ENCODE measurements at regions not wholly inside any gene's neighbourhood (a gene's known extent, or its start where the extent isn't known, plus 50 kb on each side); places are given as distances from the start of the nearest gene placed in this dataset.

DNA sequence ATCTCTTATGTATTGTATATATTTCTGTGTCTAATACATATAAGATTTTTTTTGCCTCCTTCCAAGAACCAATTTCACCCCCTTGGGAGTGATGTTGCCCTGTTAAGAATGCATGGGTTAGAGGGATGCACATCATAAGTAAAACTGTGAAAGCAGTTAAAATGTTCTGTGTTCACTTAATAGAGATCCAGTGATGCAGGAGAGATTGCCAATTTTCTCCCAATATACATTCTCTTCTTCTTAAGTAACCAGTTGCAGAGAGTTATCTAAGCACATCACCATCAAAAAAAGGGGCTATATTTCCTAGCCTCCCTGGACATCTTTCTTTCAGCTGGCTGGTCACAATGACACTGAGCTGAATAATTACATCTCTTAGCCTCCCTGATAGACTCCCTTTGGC lies 307.0 kb downstream of the OSTF1 start:
- DNase-seq (ENCODE audit: low read depth): no peak
- TF ChIP-seq, protein P1, sequence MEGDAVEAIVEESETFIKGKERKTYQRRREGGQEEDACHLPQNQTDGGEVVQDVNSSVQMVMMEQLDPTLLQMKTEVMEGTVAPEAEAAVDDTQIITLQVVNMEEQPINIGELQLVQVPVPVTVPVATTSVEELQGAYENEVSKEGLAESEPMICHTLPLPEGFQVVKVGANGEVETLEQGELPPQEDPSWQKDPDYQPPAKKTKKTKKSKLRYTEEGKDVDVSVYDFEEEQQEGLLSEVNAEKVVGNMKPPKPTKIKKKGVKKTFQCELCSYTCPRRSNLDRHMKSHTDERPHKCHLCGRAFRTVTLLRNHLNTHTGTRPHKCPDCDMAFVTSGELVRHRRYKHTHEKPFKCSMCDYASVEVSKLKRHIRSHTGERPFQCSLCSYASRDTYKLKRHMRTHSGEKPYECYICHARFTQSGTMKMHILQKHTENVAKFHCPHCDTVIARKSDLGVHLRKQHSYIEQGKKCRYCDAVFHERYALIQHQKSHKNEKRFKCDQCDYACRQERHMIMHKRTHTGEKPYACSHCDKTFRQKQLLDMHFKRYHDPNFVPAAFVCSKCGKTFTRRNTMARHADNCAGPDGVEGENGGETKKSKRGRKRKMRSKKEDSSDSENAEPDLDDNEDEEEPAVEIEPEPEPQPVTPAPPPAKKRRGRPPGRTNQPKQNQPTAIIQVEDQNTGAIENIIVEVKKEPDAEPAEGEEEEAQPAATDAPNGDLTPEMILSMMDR (IDR thresholded peaks at IDR 0.05; ENCODE audit: insufficient read depth, low read length): no peak
- no peak overlapping the region for H3K4me3 ChIP-seq (ENCODE audit: low read depth, low read length)

DNA sequence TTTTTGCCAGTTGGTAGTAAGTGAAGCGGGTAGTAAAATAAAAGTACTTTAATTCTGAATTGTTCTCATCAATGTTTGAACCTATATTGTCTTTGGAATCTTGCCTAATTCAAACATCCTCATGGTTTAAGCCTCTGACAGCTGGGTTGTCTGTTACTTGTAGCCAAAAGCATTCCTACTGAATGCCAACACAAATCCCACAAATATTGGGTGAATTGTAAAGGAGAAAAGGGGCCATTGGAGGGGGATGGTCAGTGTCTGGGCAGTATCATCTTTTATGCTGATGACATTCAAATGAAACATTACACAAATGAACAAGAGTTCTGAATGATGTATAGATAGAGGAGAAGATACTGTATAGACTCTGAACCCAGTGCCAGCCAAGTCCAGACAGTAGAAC lies 309.5 kb downstream of the OSTF1 start:
- H3K4me3 ChIP-seq (ENCODE audit: low read depth, low read length): no peak overlapping the region
- TF ChIP-seq, protein P1 (IDR thresholded peaks at IDR 0.05; ENCODE audit: insufficient read depth, low read length): no peak
- no peak for DNase-seq (ENCODE audit: low read depth)

DNA sequence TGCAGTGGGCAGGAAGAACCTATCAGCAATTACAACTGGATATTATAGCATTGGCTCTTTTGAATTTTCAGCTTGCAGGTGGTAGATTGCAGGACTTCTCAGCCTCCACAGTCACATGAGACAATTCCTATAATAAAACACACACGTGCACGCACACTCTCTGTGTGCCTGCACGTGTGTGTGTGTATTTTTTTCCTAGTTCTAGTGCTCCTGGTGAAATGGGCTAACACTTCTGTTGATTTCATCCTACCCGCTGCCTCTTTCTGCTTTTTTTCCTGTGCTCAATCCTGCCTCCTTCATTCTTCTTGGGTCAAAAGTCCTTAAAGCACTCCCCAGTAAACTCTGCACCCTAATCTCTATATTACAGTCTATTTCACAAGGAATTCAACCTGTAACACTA lies 320.1 kb downstream of the OSTF1 start:
- TF ChIP-seq, protein P1 (IDR thresholded peaks at IDR 0.05; ENCODE audit: insufficient read depth, low read length): no peak
- no peak for DNase-seq (ENCODE audit: low read depth)

DNA sequence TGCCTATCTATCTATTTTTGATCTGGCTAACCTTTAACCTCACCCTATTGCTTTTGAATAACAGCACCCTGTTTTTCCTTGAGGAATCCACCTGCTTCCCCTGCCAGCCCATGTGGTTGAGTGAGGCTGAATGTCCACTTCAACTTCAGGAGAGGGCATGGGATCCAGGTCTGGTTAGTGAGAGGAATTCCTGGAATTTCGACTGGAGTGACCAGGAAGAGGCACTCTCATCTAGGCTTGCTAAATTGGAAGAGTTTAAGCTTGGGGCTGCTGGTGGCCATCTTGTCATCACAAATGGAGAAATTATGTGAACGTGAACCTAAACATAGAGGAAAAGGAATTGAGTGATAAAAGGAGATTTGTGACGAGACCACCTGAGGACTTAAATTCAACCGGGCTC lies 322.1 kb downstream of the OSTF1 start:
- DNase-seq (ENCODE audit: low read depth): no peak
- TF ChIP-seq, protein P1 (IDR thresholded peaks at IDR 0.05; ENCODE audit: insufficient read depth, low read length): no peak
- H3K4me3 ChIP-seq (ENCODE audit: low read depth, low read length): no peak overlapping the region

More for the DNA sequence above, 320.1 kb downstream of the OSTF1 start:
- no peak overlapping the region for H3K4me3 ChIP-seq (ENCODE audit: low read depth, low read length)

DNA sequence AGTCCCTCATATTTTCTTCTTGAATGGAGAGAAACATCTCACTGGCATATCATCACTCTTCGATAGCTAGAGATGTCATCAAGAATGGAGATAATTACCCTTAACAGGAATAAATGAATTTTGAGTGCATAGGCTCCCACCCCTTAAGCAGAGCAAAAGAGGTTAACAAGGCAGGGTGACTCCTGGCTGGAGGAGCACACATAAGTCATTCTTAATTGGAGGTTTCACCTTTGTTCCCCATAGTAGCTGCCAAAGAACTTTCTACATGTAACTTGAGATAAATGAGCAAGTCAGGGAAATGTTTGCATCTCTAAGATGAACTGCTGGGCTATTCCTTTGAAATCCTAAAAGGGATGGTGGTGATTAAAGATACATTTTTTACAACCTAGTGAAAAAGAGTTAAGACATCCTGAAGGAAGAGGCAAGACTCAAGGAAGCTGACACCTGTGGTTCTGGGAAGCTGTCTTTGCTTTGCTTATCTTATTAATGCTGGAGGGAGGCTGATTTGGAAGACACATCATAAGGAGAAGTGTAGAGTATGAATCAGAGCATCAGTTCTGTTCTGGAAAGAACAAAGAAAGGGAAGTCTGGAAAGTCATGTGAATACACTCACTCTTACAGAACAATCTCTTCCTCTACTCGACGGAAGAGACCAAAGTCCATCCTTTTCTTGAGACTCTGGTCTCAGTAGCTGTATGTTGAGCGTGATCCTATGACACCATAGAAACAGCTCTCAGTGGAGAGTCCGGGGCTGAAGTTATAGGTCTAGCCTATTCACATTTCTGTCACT lies 326.3 kb downstream of the OSTF1 start:
- H3K4me3 ChIP-seq (ENCODE audit: low read depth, low read length): no peak overlapping the region
- no peak for DNase-seq (ENCODE audit: low read depth)
- TF ChIP-seq, protein P1 (IDR thresholded peaks at IDR 0.05; ENCODE audit: insufficient read depth, low read length): no peak

DNA sequence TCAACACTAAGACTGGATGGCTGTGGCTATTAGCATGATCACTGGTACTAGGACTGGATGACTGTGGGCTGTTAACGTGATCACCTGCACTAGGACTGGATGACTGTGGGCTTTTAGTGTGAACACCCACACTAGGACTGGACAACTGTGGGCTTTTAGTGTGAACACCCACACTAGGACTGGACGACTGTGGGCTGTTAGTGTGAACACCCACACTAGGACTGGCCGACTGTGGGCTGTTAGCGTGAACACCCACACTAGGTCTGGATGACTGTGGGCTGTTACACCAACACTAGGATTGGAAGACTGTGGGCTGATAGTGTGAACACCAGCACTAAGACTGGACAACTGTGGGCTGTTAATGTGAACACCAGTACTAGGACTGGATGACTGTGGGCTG lies 329.2 kb downstream of the OSTF1 start:
- TF ChIP-seq, protein P1 (IDR thresholded peaks at IDR 0.05; ENCODE audit: insufficient read depth, low read length): no peak
- H3K4me3 ChIP-seq (ENCODE audit: low read depth, low read length): no peak overlapping the region
- DNase-seq (ENCODE audit: low read depth): no peak

DNA sequence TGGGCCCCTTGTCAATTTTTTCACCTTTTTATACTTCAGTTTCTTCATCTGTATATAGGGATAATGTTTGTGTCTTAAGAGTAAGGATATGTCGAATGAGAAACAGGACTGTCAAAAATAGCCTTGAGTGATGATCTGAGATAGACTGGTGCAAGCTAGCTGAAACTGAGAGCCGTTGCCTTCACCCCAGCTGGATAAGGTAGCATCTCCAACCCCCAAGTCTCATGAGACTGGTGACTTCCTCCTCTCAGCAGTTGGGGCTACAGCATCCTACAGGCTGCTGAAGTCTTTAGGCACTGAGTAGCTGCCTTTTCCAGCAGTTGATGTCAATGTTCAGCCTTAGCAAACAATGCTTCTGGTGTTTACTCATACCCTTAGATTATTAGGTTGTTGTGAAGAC lies 330.2 kb downstream of the OSTF1 start:
- no peak for DNase-seq (ENCODE audit: low read depth)
- H3K4me3 ChIP-seq (ENCODE audit: low read depth, low read length): no peak overlapping the region
- TF ChIP-seq, protein P1 (IDR thresholded peaks at IDR 0.05; ENCODE audit: insufficient read depth, low read length): no peak

Measured in fibroblast of the aortic adventitia (primary cell).